Mucosa of stomach (tissue), 1 donor: ENCODE measurements at regions not wholly inside any gene's neighbourhood (a gene's known extent, or its start where the extent isn't known, plus 50 kb on each side); places are given as distances from the start of the nearest gene placed in this dataset.
"Not testable (repeated sequence)": the region's sequence is repeated elsewhere in the genome, so short reads cannot be mapped to it uniquely, and the experiment has no call there.

Experiments used
- H3K27me3 ChIP-seq: one replicate; pipeline ENCODE4 v1.7.0; 2013; ENCODE audit warnings: mild to moderate bottlenecking, low read length; ENCODE audit not compliant: control insufficient read depth, insufficient read depth
- H3K36me3 ChIP-seq: one replicate; pipeline ENCODE4 v1.7.0; 2013; ENCODE audit warnings: low read length; ENCODE audit not compliant: control insufficient read depth, insufficient read depth
- H3K4me1 ChIP-seq: one replicate; pipeline ENCODE4 v1.7.0; 2013; ENCODE audit warnings: mild to moderate bottlenecking, low read length; ENCODE audit not compliant: control insufficient read depth, insufficient read depth
- H3K4me3 ChIP-seq: one replicate; pipeline ENCODE4 v1.7.0; 2013; ENCODE audit warnings: low read length
- H3K9ac ChIP-seq: one replicate; pipeline ENCODE4 v1.7.0; 2013; ENCODE audit warnings: mild to moderate bottlenecking, low read length, moderate library complexity
- H3K9me3 ChIP-seq: one replicate; pipeline ENCODE4 v1.7.0; 2013; ENCODE audit warnings: mild to moderate bottlenecking, low read length, moderate library complexity; ENCODE audit not compliant: control insufficient read depth
- donor health status: Pancreatic carcinoma.

GRCh38 chr6:76888351-76888750 lies 574.9 kb downstream of the HTR1B start:
- no peaks in the 10 kb centered on the region for H3K4me1 ChIP-seq
- no peaks in the 10 kb centered on the region for H3K36me3 ChIP-seq
- H3K4me3 ChIP-seq, result no peak overlapping the region
- no peaks in the 10 kb centered on the region for H3K9me3 ChIP-seq
- H3K27me3 ChIP-seq, result no peaks in the 10 kb centered on the region
- H3K9ac ChIP-seq, result no peak overlapping the region

DNA sequence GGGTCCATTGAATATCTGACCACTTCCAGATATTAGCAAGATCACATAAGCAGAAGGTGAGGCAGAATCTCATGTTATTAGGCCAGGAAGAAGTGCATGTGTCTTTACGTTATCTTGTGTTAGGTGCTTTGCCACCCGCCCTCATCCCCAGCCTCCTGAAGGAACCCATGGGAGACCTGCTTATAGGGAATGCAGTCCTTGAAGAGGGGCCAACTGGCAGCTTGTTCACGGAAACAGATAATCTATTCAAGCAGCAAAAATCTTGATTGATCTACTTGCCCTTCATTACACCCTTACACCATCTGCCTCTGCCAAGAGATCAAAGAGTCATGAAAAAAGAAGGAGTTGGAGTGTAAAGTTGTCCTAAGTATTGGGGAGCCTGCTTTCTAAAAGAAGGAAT lies 576.4 kb downstream of the HTR1B start:
- H3K9me3 ChIP-seq, result no peaks in the 10 kb centered on the region
- H3K4me3 ChIP-seq, result no peak overlapping the region
- no peak overlapping the region for H3K9ac ChIP-seq
- no peaks in the 10 kb centered on the region for H3K27me3 ChIP-seq
- H3K36me3 ChIP-seq, result no peaks in the 10 kb centered on the region
- no peaks in the 10 kb centered on the region for H3K4me1 ChIP-seq

DNA sequence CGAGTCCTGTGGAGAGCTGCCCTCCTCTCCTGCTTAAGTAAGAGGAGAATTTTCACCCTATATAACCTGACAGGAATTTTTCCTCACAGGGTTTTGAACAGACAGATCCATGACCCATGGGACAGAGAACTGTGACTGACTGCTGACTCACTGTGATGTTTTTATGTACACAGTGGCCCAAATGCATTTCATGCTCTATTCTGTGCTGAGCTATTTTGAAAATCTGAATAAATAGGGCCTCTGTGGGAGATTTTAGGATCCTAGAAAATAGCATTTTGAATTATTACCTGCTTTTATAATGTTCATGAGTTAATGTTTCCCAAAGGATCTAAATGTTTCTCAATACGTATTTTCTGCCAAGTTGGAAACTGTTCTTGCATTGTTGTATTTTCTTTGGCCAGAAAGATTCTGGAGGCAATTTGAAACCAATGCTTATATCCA lies 577.4 kb downstream of the HTR1B start:
- Histone ChIP-seq H3K4me1 (no peaks in the 10 kb centered on the region), H3K9me3 (no peaks in the 10 kb centered on the region), H3K36me3 (no peaks in the 10 kb centered on the region), H3K27me3 (no peaks in the 10 kb centered on the region), H3K9ac (no peak overlapping the region), H3K4me3 (no peak overlapping the region)

DNA sequence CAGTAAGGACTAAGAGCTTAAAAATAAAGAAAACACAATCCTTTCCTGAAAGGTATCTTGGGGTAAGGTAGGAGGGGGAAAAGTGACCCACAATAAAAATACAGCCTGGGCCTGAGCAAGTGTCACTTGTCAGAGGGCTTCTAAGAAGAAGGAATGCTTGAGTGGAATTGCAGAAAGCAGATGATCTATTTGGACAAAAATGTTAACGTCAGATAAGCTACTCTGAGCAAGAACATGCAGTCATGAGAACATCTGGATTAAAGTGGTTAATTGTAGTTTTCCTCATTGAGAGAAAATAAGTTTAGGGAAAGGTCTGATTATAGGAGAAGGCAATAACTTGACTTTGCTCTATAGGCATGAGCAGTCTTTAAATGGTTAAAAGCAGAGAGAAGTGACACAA lies 581.9 kb downstream of the HTR1B start:
- H3K4me3 ChIP-seq, result no peak overlapping the region
- H3K4me1 ChIP-seq, result no peaks in the 10 kb centered on the region
- no peak overlapping the region for H3K9ac ChIP-seq
- H3K9me3 ChIP-seq, result no peaks in the 10 kb centered on the region
- no peaks in the 10 kb centered on the region for H3K27me3 ChIP-seq
- H3K36me3 ChIP-seq, result no peaks in the 10 kb centered on the region

DNA sequence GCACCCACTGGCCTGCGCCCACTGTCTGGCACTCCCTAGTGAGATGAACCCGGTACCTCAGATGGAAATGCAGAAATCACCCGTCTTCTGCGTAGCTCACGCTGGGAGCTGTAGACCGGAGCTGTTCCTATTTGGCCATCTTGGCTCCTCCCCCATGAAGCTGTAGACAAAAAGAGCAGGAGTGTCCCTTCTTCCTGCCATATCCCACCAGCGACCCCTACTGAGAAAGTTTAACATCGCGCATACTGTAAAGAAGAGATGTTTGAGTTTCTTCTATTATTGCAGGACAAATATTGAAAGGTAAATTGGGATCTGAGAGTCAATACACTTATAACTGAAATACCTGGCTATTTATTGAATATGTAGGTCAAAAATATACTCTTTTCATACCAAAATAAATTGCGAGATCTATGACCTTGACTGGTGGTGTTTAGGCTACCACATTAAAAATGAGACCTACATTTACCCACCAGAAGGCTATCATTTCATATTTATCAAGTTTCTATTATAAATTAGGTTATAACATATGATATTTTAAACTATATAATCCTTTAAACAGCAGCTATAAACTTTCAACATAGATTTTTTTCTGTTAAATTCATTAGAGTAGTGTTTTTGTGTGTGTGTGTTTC lies 586.3 kb downstream of the HTR1B start:
- Histone ChIP-seq H3K36me3 (no peaks in the 10 kb centered on the region), H3K4me3 (no peak overlapping the region), H3K9me3 (no peaks in the 10 kb centered on the region), H3K9ac (no peak overlapping the region), H3K27me3 (no peaks in the 10 kb centered on the region), H3K4me1 (no peaks in the 10 kb centered on the region)

GRCh38 chr6:76876430-76876829 lies 586.9 kb downstream of the HTR1B start:
- not testable (repeated sequence) for H3K27me3 ChIP-seq, H3K36me3 ChIP-seq, H3K4me3 ChIP-seq, H3K9ac ChIP-seq, H3K4me1 ChIP-seq, H3K9me3 ChIP-seq

DNA sequence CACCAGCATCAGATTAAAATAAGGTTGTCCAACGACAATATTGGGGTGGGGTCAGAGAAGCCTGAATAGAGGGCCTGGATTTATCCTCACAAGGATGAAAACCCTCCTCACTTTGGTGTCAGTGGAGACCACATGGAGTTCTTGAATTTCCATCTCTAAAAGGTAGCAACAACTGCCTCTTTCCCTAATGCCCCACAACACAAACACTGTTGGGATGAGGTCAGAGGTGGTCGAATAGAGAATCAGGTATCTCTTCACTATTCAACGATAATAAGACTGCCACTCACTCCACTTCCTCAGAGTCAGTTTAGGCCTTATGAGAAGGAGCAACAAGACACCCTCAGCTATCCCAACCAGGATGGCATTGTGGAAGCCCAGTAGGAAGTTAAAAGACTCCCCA lies 596.1 kb downstream of the HTR1B start:
- no peak overlapping the region for H3K9ac ChIP-seq
- no peaks in the 10 kb centered on the region for H3K36me3 ChIP-seq
- no peak overlapping the region for H3K4me3 ChIP-seq
- no peaks in the 10 kb centered on the region for H3K27me3 ChIP-seq
- no peaks in the 10 kb centered on the region for H3K4me1 ChIP-seq
- no peaks in the 10 kb centered on the region for H3K9me3 ChIP-seq

DNA sequence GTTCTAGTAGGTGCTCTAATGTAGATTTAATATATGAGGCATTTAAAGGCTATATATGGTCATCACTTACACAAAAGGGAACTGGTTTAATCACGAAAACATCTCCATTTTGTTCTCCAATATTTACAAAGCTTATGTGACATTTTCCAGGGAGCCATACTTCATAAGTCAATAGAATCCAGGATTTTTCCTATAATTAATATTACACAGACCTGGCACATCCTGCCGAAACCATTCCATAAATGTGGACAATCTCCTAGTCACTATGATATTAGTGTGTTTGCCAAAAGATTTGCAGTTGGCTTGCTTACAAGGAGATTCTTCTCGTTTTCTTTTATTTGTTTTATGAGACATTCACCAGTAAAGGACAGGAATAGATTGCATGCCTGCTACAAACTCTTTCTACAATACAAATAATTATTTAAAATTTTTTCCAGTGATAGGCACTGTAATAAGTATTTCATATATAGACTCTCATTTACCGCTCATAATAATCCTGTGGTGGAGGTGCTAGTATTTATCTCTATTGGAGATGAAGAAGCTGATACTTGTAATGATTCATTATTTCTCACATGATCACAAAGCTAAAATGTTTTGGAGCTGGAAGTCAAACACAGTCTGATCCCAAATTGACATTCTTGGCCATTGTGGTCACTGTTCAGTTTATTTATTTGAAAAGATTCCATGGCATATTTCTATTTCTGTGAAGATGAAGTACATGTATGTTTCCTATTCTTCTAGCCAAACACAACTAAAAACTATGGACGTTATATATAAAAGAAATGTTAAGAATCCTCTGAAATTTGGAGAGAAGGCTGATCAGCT lies 597.0 kb downstream of the HTR1B start:
- Histone ChIP-seq H3K4me3 (no peak overlapping the region), H3K4me1 (no peaks in the 10 kb centered on the region), H3K9ac (no peak overlapping the region), H3K36me3 (no peaks in the 10 kb centered on the region), H3K9me3 (no peaks in the 10 kb centered on the region), H3K27me3 (no peaks in the 10 kb centered on the region)

DNA sequence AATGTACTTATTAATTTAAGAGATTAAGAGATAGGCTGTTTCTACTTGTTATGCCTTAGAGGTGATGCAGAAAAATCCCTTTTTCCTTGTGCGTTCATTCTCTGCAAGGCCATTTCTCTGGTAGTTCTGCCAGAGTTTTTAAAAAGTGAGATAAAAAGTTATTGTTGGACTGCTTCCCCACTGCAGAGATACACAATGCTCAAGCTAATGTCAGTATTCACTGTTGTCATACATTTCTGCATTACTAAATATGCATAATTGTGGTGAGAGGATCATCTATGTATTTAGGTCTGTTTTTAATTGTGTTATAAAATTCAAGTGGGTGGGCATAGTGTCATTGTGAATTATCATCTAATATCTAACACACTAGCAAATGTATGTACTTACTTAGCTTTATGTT lies 600.4 kb downstream of the HTR1B start:
- H3K4me1 ChIP-seq, result no peaks in the 10 kb centered on the region
- no peaks in the 10 kb centered on the region for H3K27me3 ChIP-seq

DNA sequence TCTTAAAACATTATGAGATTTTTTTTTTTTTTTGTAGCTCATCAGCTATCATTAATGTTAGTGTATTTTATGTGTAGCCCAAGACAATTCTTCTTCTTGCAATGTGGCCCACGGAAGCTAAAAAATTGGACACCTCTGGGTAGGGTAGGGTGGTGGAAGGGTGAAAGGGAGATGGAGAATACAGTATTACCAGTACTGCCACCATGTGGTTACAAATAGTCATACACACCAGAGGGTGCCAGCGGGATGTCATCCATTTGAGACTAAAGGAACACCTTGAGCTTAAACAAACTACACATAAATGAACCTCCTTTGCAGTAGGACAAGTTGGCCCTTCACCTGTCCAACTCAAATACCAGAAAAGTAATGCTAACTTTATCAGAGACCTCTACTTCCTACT lies 601.9 kb downstream of the HTR1B start:
- Histone ChIP-seq H3K4me1 (no peaks in the 10 kb centered on the region), H3K9ac (no peak overlapping the region), H3K9me3 (no peaks in the 10 kb centered on the region), H3K4me3 (no peak overlapping the region), H3K36me3 (no peaks in the 10 kb centered on the region), H3K27me3 (no peaks in the 10 kb centered on the region)

More for the DNA sequence above, 600.4 kb downstream of the HTR1B start:
- no peaks in the 10 kb centered on the region for H3K9me3 ChIP-seq
- H3K36me3 ChIP-seq, result no peaks in the 10 kb centered on the region
- H3K4me3 ChIP-seq, result no peak overlapping the region
- no peak overlapping the region for H3K9ac ChIP-seq

- Histone ChIP-seq H3K4me3 (no peak overlapping the region), H3K4me1 (no peaks in the 10 kb centered on the region), H3K9ac (no peak overlapping the region), H3K9me3 (no peaks in the 10 kb centered on the region), H3K36me3 (no peaks in the 10 kb centered on the region), H3K27me3 (no peaks in the 10 kb centered on the region)
These were observed 607.2 kb downstream of the HTR1B start for GRCh38 chr6:76856065-76856464.

DNA sequence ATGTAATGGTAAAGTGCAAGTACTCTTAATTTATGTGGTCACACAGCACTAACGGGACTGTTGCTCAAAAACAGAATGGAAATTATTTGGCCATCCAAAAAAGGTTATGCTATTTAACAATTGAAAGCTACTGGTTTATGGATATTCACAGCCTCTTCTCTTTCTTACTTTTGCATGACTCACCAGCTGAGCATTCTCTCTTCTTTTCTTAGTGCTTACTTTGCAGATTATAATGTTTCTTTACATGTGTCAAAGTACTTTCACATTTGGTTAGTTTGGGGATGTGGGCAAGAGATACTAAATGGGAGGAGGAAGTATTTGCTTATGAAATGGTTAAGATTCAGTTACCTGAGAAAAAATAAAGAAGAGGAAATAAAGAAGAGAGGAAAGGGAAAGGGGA lies 610.5 kb downstream of the HTR1B start:
- Histone ChIP-seq H3K27me3 (no peaks in the 10 kb centered on the region), H3K4me3 (no peak overlapping the region), H3K36me3 (no peaks in the 10 kb centered on the region), H3K4me1 (no peaks in the 10 kb centered on the region), H3K9ac (no peak overlapping the region), H3K9me3 (no peaks in the 10 kb centered on the region)
